T-cell (primary cell): ENCODE measurements at regions not wholly inside any gene's neighbourhood (a gene's known extent, or its start where the extent isn't known, plus 50 kb on each side); places are given as distances from the start of the nearest gene placed in this dataset.

Experiments used
- ATAC-seq, 4 experiments: fragments of 200-7000 bp in 3 of 4; fragments of 150-1000 bp in 1 of 4; cut with Tn5 transposase; replicated peaks in 1 of 4; 1 replicate in 3 of 4; 2 replicates in 1 of 4; pipeline ENCODE4 v1.10.0; 2021; ENCODE audit warnings: moderate library complexity in 3 of 4, mild to moderate bottlenecking in 2 of 4, moderate number of reproducible peaks in 1 of 4
- CTCF ChIA-PET, 2 donors: fragments of 300-600 bp; sonication (Branson Sonifier 250); formaldehyde crosslinking; loops; one replicate each; lab custom pipeline; 2022; ENCODE audit warnings: antibody characterized with exemption in 2 of 2; lab: Charles Lee
- POLR2A ChIA-PET, 2 donors: fragments of 300-600 bp; sonication (Branson Sonifier 250); formaldehyde crosslinking; loops; one replicate each; lab custom pipeline; 2022; ENCODE audit warnings: antibody characterized with exemption in 2 of 2; lab: Charles Lee
- DNase-seq, 35 experiments: peaks; one replicate each; pipeline versions ENCODE4 v3.0.0 to v3.0.0-alpha.2; 2013 to 2023
- H3K27ac ChIP-seq: one replicate; pipeline ENCODE4 v1.5.1; 2013; ENCODE audit warnings: low read length
- H3K27me3 ChIP-seq, 2 experiments: replicated peaks in 1 of 2; 1 replicate in 1 of 2; 2 replicates in 1 of 2; pipeline versions ENCODE4 v1.6.1 to v1.7.0; 2013; ENCODE audit warnings: low read length in 1 of 2, mixed read lengths in 1 of 2; ENCODE audit not compliant: control insufficient read depth in 2 of 2, insufficient read depth in 2 of 2; ENCODE audit errors: extremely low read depth in 1 of 2
- H3K36me3 ChIP-seq, 2 donors: 1 replicate in 1 of 2; 2 replicates in 1 of 2; pipeline versions ENCODE4 v1.6.1 to v1.7.0; 2013; ENCODE audit warnings: low read length in 1 of 2; ENCODE audit not compliant: control insufficient read depth in 2 of 2, insufficient read depth in 1 of 2; ENCODE audit errors: extremely low read depth in 1 of 2
- H3K4me1 ChIP-seq, 2 experiments: 1 replicate in 1 of 2; 2 replicates in 1 of 2; pipeline versions ENCODE4 v1.6.1 to v1.7.0; 2013; ENCODE audit warnings: low read length in 2 of 2, mixed read lengths in 1 of 2; ENCODE audit not compliant: insufficient read depth in 2 of 2, control insufficient read depth in 1 of 2; ENCODE audit errors: extremely low read depth in 1 of 2
- H3K4me3 ChIP-seq, 2 donors: 1 replicate in 1 of 2; 2 replicates in 1 of 2; pipeline versions ENCODE4 v1.5.1 to v1.7.0; 2013; ENCODE audit warnings: mild to moderate bottlenecking in 2 of 2, low read length in 1 of 2, moderate library complexity in 1 of 2; ENCODE audit not compliant: control insufficient read depth in 1 of 2; ENCODE audit errors: extremely low read depth in 1 of 2
- H3K9me3 ChIP-seq: 2 replicates; pipeline ENCODE4 v1.7.0; 2013
- H3K27ac Mint-ChIP-seq, 2 donors: one replicate each; pipeline ENCODE4 v1.8.0; 2020 to 2021; ENCODE audit warnings: mild to moderate bottlenecking in 2 of 2, mixed read lengths in 2 of 2
- H3K27me3 Mint-ChIP-seq, 2 donors: one replicate each; pipeline ENCODE4 v1.8.0; 2021 to 2022; ENCODE audit warnings: mixed read lengths in 2 of 2
- H3K36me3 Mint-ChIP-seq: one replicate; pipeline ENCODE4 v1.8.0; 2021; ENCODE audit warnings: mixed read lengths
- H3K4me1 Mint-ChIP-seq, 3 donors: one replicate each; pipeline ENCODE4 v1.8.0; 2020 to 2022; ENCODE audit warnings: mixed read lengths in 3 of 3, mild to moderate bottlenecking in 1 of 3
- H3K4me3 Mint-ChIP-seq, 3 donors: one replicate each; pipeline ENCODE4 v1.8.0; 2020 to 2022; ENCODE audit warnings: mild to moderate bottlenecking in 3 of 3, mixed read lengths in 3 of 3, moderate library complexity in 3 of 3
- H3K9me3 Mint-ChIP-seq, 3 donors: one replicate each; pipeline ENCODE4 v1.8.0; 2020 to 2022; ENCODE audit warnings: mixed read lengths in 3 of 3
- WGBS: methylation state at CpG from one replicate; pipeline ENCODE4 v1.1.5; 2013; ENCODE audit warnings: missing lambda C conversion rate; ENCODE audit not compliant: insufficient coverage; 5-methylcytosine and 5-hydroxymethylcytosine counted together

DNA sequence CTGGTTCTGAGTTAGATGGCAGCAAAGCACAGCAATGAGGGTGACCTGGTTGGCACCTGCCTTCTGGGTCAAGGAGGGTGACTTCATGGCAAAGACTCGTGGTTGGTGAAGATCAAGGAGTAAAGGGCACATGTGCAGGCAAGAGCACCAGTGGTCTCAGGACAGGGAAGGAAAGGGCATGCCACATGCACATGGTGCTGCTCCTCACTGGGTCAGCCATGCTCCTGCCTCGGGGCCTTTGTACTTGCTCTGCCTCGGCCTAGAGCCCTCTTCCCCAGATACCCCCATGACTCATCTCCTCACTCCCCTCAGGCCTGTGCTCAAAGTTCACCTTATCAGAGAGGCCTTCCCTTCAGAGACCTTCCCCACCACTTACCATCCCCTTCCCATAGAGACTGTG, 106.7 kb upstream of the KDM7A start:
- CTCF ChIA-PET, result no interaction called here

DNA sequence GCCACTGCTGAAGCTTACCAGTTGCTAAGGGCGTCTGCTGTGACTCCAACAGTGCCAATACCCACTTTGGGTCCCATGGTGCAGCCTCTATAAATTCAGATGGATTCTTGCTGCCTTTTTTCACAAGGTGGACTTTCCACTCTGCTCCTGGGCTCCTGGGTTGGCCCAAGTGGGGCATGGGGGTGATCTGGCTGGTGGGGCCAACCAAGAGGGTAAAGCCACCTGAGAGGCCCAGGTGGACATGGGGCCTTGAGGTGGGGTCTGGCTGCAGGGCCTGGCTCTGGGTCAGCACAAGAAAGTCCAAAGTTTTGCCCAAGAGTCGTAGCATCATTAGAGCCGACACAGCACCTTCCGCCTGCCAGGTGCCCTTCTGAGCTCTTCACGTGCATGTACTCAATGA, 105.2 kb upstream of the KDM7A start:
- Histone ChIP-seq H3K9me3 (no peaks in the 10 kb centered on the region), H3K4me3 (no peak overlapping the region), H3K4me1 (no peaks in the 10 kb centered on the region), H3K27ac (no peak overlapping the region), H3K36me3 (no peaks in the 10 kb centered on the region), H3K27me3 (no peaks in the 10 kb centered on the region)
- Mint-ChIP-seq H3K27me3 (no peaks in the 10 kb centered on the region), H3K9me3 (no peaks in the 10 kb centered on the region), H3K4me1 (no peaks in the 10 kb centered on the region), H3K36me3 (no peaks in the 10 kb centered on the region), H3K27ac (no peak overlapping the region), H3K4me3 (no peak overlapping the region)
- ChIA-PET POLR2A (interaction anchor here in 1 of 2 donors (0.6 kb wide), 1 partner anchor 1113 kb away, joined by 3 read pairs; no protein-coding TSS in a partner anchor), CTCF (no interaction called here)
- DNase-seq (no peak), ATAC-seq (no peak)
- WGBS, result 86% methylated on average over 5 of the region's 5 CpGs

More for the DNA sequence above, 106.7 kb upstream of the KDM7A start:
- Histone ChIP-seq H3K4me1 (no peaks in the 10 kb centered on the region), H3K27me3 (no peaks in the 10 kb centered on the region), H3K27ac (no peak overlapping the region), H3K4me3 (no peak overlapping the region), H3K9me3 (no peaks in the 10 kb centered on the region), H3K36me3 (no peaks in the 10 kb centered on the region)
- H3K9me3 Mint-ChIP-seq, result no peaks in the 10 kb centered on the region
- H3K27me3 Mint-ChIP-seq, result no peaks in the 10 kb centered on the region
- DNase-seq, result no peak
- H3K36me3 Mint-ChIP-seq, result no peaks in the 10 kb centered on the region
- ATAC-seq, result no peak
- 92% methylated on average over 1 of the region's 3 CpGs for WGBS
- H3K4me3 Mint-ChIP-seq, result no peak overlapping the region
- H3K4me1 Mint-ChIP-seq, result no peaks in the 10 kb centered on the region
- POLR2A ChIA-PET, result no interaction called here
- no peak overlapping the region for H3K27ac Mint-ChIP-seq

DNA sequence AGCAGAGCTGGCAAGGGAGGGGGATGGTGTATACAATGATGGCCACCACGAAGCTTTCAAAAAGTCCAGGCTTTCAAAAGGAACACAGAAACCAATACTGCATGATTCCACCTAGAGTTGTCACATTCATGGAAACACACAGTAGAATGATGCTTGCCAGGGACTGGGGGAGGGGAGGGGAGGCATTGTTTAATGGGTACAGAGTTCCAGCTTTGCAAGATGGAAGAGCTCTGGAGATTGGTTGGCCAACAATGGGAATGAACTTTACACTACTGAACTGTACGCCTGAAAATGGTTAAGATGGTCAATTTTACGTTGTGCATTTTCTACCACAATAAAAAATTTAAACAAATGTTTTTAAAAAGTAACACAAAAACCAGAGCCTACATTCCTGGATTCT, 104.5 kb upstream of the KDM7A start:
- CTCF ChIA-PET, result no interaction called here
- no peaks in the 10 kb centered on the region for H3K9me3 Mint-ChIP-seq
- Histone ChIP-seq H3K9me3 (no peaks in the 10 kb centered on the region), H3K36me3 (no peaks in the 10 kb centered on the region), H3K27me3 (no peaks in the 10 kb centered on the region), H3K4me3 (no peak overlapping the region), H3K27ac (no peak overlapping the region), H3K4me1 (no peaks in the 10 kb centered on the region)
- ATAC-seq, result no peak
- no peak for DNase-seq
- H3K27ac Mint-ChIP-seq, result no peak overlapping the region
- H3K36me3 Mint-ChIP-seq, result no peaks in the 10 kb centered on the region
- no CpG with 5 or more reads among the region's 3 CpGs for WGBS
- no peak overlapping the region for H3K4me3 Mint-ChIP-seq
- H3K27me3 Mint-ChIP-seq, result no peaks in the 10 kb centered on the region
- POLR2A ChIA-PET, result interaction anchor here in 1 of 2 donors (0.6 kb wide), 1 partner anchor 1113 kb away, joined by 3 read pairs; no protein-coding TSS in a partner anchor
- H3K4me1 Mint-ChIP-seq, result no peaks in the 10 kb centered on the region

DNA sequence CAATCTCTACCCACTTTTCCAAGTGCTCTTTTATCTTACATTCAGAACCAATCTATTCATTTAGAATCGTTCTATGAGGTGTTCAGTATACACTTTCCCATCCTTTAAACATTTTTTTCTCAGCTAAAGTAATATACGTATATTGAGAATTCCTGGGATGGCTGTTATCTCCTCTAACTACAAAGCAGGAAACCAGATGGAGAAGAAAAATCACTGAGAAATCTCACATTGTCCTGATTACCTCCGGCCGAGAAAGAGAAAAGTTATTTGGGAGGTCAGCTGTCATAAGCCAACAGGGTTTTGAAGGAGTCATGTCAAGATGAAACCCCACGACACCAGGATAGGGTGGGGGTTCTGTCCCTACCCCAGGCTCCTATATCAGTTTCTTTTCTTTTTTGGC, 99.2 kb upstream of the KDM7A start:
- Mint-ChIP-seq H3K27me3 (no peaks in the 10 kb centered on the region), H3K9me3 (no peaks in the 10 kb centered on the region), H3K27ac (no peak overlapping the region), H3K4me3 (no peak overlapping the region), H3K4me1 (no peaks in the 10 kb centered on the region), H3K36me3 (no peaks in the 10 kb centered on the region)
- CTCF ChIA-PET, result interaction anchor here (0.6 to 1.1 kb wide), 2 partner anchors 12 to 675 kb away, joined by 3 read pairs; no protein-coding TSS in a partner anchor
- no peak overlapping the region for H3K27ac ChIP-seq
- no peak for DNase-seq
- H3K36me3 ChIP-seq, result no peaks in the 10 kb centered on the region
- H3K4me3 ChIP-seq, result no peak overlapping the region
- H3K9me3 ChIP-seq, result no peaks in the 10 kb centered on the region
- no peaks in the 10 kb centered on the region for H3K4me1 ChIP-seq
- WGBS, result no CpG with 5 or more reads among the region's 5 CpGs
- no peak for ATAC-seq
- POLR2A ChIA-PET, result interaction anchor here (0.5 to 1.0 kb wide), 2 partner anchors 15 to 19 kb away, joined by 3 to 4 read pairs; no protein-coding TSS in a partner anchor
- H3K27me3 ChIP-seq, result peaks cover 0 to 3% of the 10 kb centered on the region in 2 experiments

DNA sequence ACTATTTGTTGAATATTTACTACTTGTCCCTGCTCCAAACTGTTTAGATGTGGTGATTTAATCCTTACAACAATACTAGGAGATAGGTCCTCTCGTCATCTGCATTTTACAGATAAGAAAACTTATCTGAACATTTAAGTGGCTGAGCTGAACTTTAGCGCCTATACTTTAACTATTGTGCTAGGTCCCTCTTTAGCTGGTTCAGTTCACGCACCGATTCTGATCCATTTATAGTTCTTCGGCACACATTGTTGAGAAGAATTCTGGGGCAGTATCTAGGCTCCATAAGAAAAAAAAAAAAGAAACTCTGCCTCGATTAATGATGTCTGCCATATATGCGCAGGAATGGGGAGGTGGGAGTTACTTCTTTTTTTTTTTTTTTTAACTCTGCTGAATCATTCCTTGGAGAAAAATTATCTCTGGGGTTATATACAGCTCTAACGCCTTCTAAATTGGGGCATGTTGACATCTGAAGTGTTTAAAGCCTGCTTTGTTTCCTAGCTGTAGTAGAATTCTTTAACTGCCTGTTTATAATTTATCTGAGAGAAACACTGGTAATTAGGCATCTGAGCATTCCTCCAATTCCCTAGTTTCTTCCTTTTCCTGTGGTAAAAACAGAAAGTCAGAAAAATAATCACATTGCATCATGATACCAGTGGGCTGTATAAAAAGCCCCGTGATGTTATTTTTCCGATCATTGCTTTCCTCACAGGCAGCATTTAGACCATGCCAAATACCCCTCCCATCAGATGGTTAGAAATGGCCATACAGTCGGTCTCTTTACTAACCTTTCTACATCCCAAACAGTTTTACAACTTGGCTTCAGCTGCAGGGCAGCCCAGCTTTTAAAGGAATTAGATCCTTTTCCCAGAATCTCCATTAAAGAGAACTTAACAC, 98.5 kb upstream of the KDM7A start:
- Histone ChIP-seq H3K27me3 (peaks cover 0 to 3% of the 10 kb centered on the region in 2 experiments), H3K4me3 (no peak overlapping the region), H3K9me3 (no peaks in the 10 kb centered on the region), H3K27ac (no peak overlapping the region), H3K36me3 (no peaks in the 10 kb centered on the region), H3K4me1 (no peaks in the 10 kb centered on the region)
- Mint-ChIP-seq H3K4me1 (peaks cover 0 to 2% (median 0%) of the 10 kb centered on the region in 3 donors), H3K27me3 (no peaks in the 10 kb centered on the region), H3K4me3 (no peak overlapping the region), H3K36me3 (no peaks in the 10 kb centered on the region), H3K9me3 (no peaks in the 10 kb centered on the region), H3K27ac (no peak overlapping the region)
- ChIA-PET CTCF (interaction anchor here (0.5 to 1.2 kb wide), 7 partner anchors 10 to 1755 kb away, joined by 3 to 4 read pairs (median 3); no protein-coding TSS in a partner anchor), POLR2A (interaction anchor here (0.5 to 1.0 kb wide), 4 partner anchors 14 to 334 kb away, joined by 3 to 9 read pairs (median 4); no protein-coding TSS in a partner anchor)
- WGBS, result 83% methylated on average over 6 of the region's 11 CpGs
- no peak for DNase-seq
- ATAC-seq, result no peak

DNA sequence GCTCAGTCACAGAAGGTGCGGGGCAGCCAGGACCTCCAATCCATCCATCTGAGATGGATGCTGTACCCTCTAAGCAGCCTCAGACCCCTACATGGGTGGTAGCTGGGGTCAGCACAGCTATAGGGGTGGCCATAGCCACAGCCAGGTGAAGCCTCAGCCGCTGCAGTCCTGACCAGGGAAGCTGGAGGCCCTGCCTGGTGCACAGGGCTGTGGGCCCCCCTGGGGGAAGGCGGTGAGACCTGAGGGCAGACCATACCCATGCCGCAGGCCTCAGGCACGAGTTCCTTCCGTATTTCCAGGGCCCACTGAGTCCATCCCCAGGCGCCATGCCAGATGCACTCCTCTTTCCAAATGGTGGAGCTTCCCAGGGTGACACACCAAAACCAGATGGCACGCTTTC, 96.6 kb upstream of the KDM7A start:
- WGBS, result 86% methylated on average over 5 of the region's 8 CpGs

More for the DNA sequence above, 96.6 kb upstream of the KDM7A start:
- peaks cover 0 to 3% of the 10 kb centered on the region in 2 experiments for H3K27me3 ChIP-seq
- H3K4me3 ChIP-seq, result no peak overlapping the region
- H3K27me3 Mint-ChIP-seq, result no peaks in the 10 kb centered on the region
- H3K36me3 Mint-ChIP-seq, result no peaks in the 10 kb centered on the region
- ChIA-PET POLR2A (no interaction called here), CTCF (no interaction called here)
- ATAC-seq (no peak), DNase-seq (no peak)
- H3K27ac Mint-ChIP-seq, result no peak overlapping the region
- H3K36me3 ChIP-seq, result no peaks in the 10 kb centered on the region
- H3K9me3 Mint-ChIP-seq, result no peaks in the 10 kb centered on the region
- no peak overlapping the region for H3K4me3 Mint-ChIP-seq
- H3K4me1 Mint-ChIP-seq, result peaks cover 14 to 17% (median 15%) of the 10 kb centered on the region in 3 donors
- H3K9me3 ChIP-seq, result no peaks in the 10 kb centered on the region
- peaks cover 8 to 9% of the 10 kb centered on the region in 2 experiments for H3K4me1 ChIP-seq
- H3K27ac ChIP-seq, result no peak overlapping the region
